Heart left ventricle (tissue), 16 donors: ENCODE measurements at regions not wholly inside any gene's neighbourhood (a gene's known extent, or its start where the extent isn't known, plus 50 kb on each side); places are given as distances from the start of the nearest gene placed in this dataset.
A peak's percentile ranks its signal among the peaks of the same experiment; 100 is the strongest.

ENCODE experiments used
- ATAC-seq, 4 donors: fragments of 200-7000 bp; cut with Tn5 transposase; one replicate each; pipeline ENCODE4 v1.9.1; 2020 to 2022; ENCODE audit warnings: moderate library complexity in 4 of 4, mild to moderate bottlenecking in 3 of 4, moderate number of reproducible peaks in 1 of 4
- DNase-seq, 5 donors: peaks; one replicate each; pipeline ENCODE4 v3.0.0-alpha.2; 2020
- H3K27ac ChIP-seq, 12 donors: fragments of 200-600 bp; sonication (generic) in 4 of 12; one replicate each; pipeline versions ENCODE4 v1.5.0 to v1.8.0; 2016 to 2022; ENCODE audit warnings: mild to moderate bottlenecking in 2 of 12
- H3K27me3 ChIP-seq, 9 donors: fragments of 200-600 bp; sonication (generic) in 2 of 9; one replicate each; pipeline versions ENCODE4 v1.5.1 to v1.8.0; 2016 to 2022; ENCODE audit warnings: mild to moderate bottlenecking in 3 of 9
- H3K36me3 ChIP-seq, 9 donors: fragments of 200-600 bp; sonication (generic) in 2 of 9; one replicate each; pipeline versions ENCODE4 v1.5.0 to v1.8.0; 2018 to 2022; ENCODE audit warnings: mild to moderate bottlenecking in 2 of 9
- H3K4me1 ChIP-seq, 12 donors: fragments of 200-600 bp; sonication (generic) in 4 of 12; one replicate each; pipeline versions ENCODE4 v1.5.0 to v1.8.0; 2016 to 2022; ENCODE audit warnings: mild to moderate bottlenecking in 3 of 12
- H3K4me3 ChIP-seq, 12 donors: fragments of 200-600 bp; sonication (generic) in 4 of 12; one replicate each; pipeline versions ENCODE4 v1.5.0 to v1.8.0; 2017 to 2022; ENCODE audit warnings: mild to moderate bottlenecking in 9 of 12, moderate library complexity in 4 of 12
- H3K9me3 ChIP-seq, 12 donors: fragments of 200-600 bp; sonication (generic) in 4 of 12; one replicate each; pipeline versions ENCODE4 v1.5.0 to v1.8.0; 2016 to 2022; ENCODE audit warnings: mild to moderate bottlenecking in 1 of 12
- CTCF ChIP-seq, 12 donors: fragments of 200-600 bp; sonication (generic) in 4 of 12; IDR thresholded peaks; one replicate each; pipeline versions ENCODE4 v1.5.0 to v1.8.0; 2018 to 2022; ENCODE audit warnings: antibody characterized with exemption in 12 of 12, mild to moderate bottlenecking in 5 of 12
- POLR2A ChIP-seq, 2 donors: fragments of 450-650 bp; IDR thresholded peaks; one replicate each; pipeline ENCODE4 v1.6.1; 2017; ENCODE audit warnings: antibody characterized with exemption in 2 of 2, mild to moderate bottlenecking in 2 of 2, moderate library complexity in 2 of 2
- WGBS, 4 donors: extraction: QIAGEN DNeasy Blood & Tissue Kit in 2 of 4; methylation state at CpG; one replicate each; pipeline versions ENCODE4 v1.1.5 to v1.1.7; 2013 to 2018; 5-methylcytosine and 5-hydroxymethylcytosine counted together
- intact Hi-C, 10 donors: fragments of 100-400 bp; cut with DNase I; formaldehyde crosslinking; loops; one replicate each; pipeline versions ENCODE4 v1.11.1 to v1.14.2; 2022
- donor health status: ischemic (EF 13 %, LVEDD 7.1; RV severe dilation, severe dysfunction).
- donor health status: healthy with polysubstance abuse.
- donor health status: DM: no; HTN: yes; CAD: no.
- donor health status: DM: no; HTN: no; CAD: no.
- donor health status: ischemic (EF 25% LVEDD 6.9; RV normal size, moderate dysfunction).
- donor health status: ischemic (EF 25% LVEDD 5.7; RV mildly dilated, moderate dysfunction).
- donor health status: healthy.
- donor health status: DM: yes; HTN: yes; CAD: no.
- donor health status: ischemic (EF 35%, LVEDD 5.7; RV mildly dilated, moderate dysfunction).
- donor health status: nonischemic (EF 11% LVEDD 7.7; RV severe dilation, severe dysfunction).
- donor health status: DM: yes; HTN: yes; CAD: no.
- donor health status: PGD.
- donor health status: ischemic (EF 29% LVEDD 5.4; RV normal size, mild dysfunction).
- donor health status: nonischemic (EF 23%, LVEDD 6.1; RV moderate dilation, normal function).

- Histone ChIP-seq H3K27me3 (no peaks in the 10 kb centered on the region), H3K4me3 (no peak overlapping the region), H3K4me1 (peaks cover 0 to 18% (median 0%) of the 10 kb centered on the region in 12 donors), H3K36me3 (no peaks in the 10 kb centered on the region), H3K27ac (no peak overlapping the region), H3K9me3 (no peaks in the 10 kb centered on the region)
- 63 to 66% (median 64%) methylated on average over 5 of the region's 5 CpGs for WGBS, 4 donors
- TF ChIP-seq CTCF (IDR thresholded peaks at IDR 0.05) = no peak
- TF ChIP-seq POLR2A (IDR thresholded peaks at IDR 0.05) = no peak
- ATAC-seq (no peak), DNase-seq (no peak)
- intact Hi-C loops = loop anchor here in 1 of 10 donors (10.0 kb wide), 1 partner anchor 76 kb away; no protein-coding TSS in a partner anchor
These were observed 186.6 kb downstream of the PMP22 start for GRCh38 chr17:15078570-15078969.

- 55 to 64% (median 62%) methylated on average over 6 of the region's 6 CpGs for whole genome bisulfite sequencing, 4 donors
- intact Hi-C loops = loop anchor here in 1 of 10 donors (10.0 kb wide), 1 partner anchor 78 kb away; no protein-coding TSS in a partner anchor
- H3K9me3 ChIP-seq = no peaks in the 10 kb centered on the region
- no peak for TF ChIP-seq CTCF (IDR thresholded peaks at IDR 0.05)
- no peak for TF ChIP-seq POLR2A (IDR thresholded peaks at IDR 0.05)
- ATAC-seq (peak; percentile 62 to 94 (median 82)), DNase-seq (no peak)
- peaks cover 0 to 11% (median 0%) of the 10 kb centered on the region in 12 donors for H3K4me1 ChIP-seq
- no peaks in the 10 kb centered on the region for H3K27me3 ChIP-seq
- no peaks in the 10 kb centered on the region for H3K36me3 ChIP-seq
- no peak overlapping the region for H3K4me3 ChIP-seq
- H3K27ac ChIP-seq = peak overlapping the region in 6 of 12 donors; percentile 2 to 51 (median 39)
These were observed 188.0 kb downstream of the PMP22 start for GRCh38 chr17:15076991-15077663.

GRCh38 chr17:15051933-15052332 is 213.2 kb downstream of the PMP22 start:
- WGBS, 4 donors = 34 to 57% (median 44%) methylated on average over 4 of the region's 4 CpGs
- ATAC-seq = no peak
- Histone ChIP-seq H3K4me3 (no peak overlapping the region), H3K27ac (no peak overlapping the region), H3K4me1 (no peaks in the 10 kb centered on the region), H3K27me3 (peaks cover 0 to 7% (median 0%) of the 10 kb centered on the region in 9 donors), H3K9me3 (peaks cover 0 to 8% (median 0%) of the 10 kb centered on the region in 12 donors), H3K36me3 (no peaks in the 10 kb centered on the region)
- intact Hi-C loops = no loop called here
- DNase-seq = no peak
- TF ChIP-seq CTCF (IDR thresholded peaks at IDR 0.05) (no peak), POLR2A (IDR thresholded peaks at IDR 0.05) (no peak)

GRCh38 chr17:15049795-15050160 is 215.3 kb downstream of the PMP22 start:
- ATAC-seq = no peak
- intact Hi-C loops = no loop called here
- 78 to 86% (median 83%) methylated on average over 5 of the region's 5 CpGs for WGBS, 4 donors
- Histone ChIP-seq H3K9me3 (peaks cover 0 to 2% (median 0%) of the 10 kb centered on the region in 12 donors), H3K36me3 (no peaks in the 10 kb centered on the region), H3K4me3 (no peak overlapping the region), H3K4me1 (no peaks in the 10 kb centered on the region), H3K27me3 (peaks cover 0 to 7% (median 0%) of the 10 kb centered on the region in 9 donors), H3K27ac (no peak overlapping the region)
- no peak for TF ChIP-seq POLR2A (IDR thresholded peaks at IDR 0.05)
- TF ChIP-seq CTCF (IDR thresholded peaks at IDR 0.05) = no peak
- no peak for DNase-seq
